Activated CD8-positive, alpha-beta memory T cell treated with anti-CD3 and anti-CD28 coated beads for 24 hours (primary cell): ENCODE measurements at regions not wholly inside any gene's neighbourhood (a gene's known extent, or its start where the extent isn't known, plus 50 kb on each side); places are given as distances from the start of the nearest gene placed in this dataset.

Experiments used
- DNase-seq: peaks from one replicate; pipeline ENCODE4 v3.0.0-alpha.2; 2020

GRCh38 chr13:73929287-73929932, 204.8 kb downstream of the KLF12 start:
- DNase-seq, result no peak

DNA sequence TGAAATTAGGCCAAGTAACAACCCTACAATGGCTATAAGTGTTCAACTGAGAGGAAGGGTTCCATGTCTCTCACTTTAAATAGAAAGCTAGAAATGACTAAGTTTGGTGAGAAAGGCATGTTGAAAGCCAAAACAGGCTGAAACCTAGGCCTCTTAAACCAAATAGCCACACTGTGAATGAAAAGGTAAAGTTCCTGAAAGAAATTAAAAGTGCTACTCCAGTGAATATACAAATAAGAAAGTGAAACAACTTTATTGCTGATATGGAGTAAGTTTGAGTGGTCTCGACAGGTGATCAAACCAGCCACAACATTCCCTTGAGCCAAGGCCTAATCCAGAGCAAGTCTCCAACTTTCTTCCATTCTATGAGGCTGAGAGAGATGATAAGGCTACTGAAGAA, 209.6 kb downstream of the KLF12 start:
- no peak for DNase-seq

DNA sequence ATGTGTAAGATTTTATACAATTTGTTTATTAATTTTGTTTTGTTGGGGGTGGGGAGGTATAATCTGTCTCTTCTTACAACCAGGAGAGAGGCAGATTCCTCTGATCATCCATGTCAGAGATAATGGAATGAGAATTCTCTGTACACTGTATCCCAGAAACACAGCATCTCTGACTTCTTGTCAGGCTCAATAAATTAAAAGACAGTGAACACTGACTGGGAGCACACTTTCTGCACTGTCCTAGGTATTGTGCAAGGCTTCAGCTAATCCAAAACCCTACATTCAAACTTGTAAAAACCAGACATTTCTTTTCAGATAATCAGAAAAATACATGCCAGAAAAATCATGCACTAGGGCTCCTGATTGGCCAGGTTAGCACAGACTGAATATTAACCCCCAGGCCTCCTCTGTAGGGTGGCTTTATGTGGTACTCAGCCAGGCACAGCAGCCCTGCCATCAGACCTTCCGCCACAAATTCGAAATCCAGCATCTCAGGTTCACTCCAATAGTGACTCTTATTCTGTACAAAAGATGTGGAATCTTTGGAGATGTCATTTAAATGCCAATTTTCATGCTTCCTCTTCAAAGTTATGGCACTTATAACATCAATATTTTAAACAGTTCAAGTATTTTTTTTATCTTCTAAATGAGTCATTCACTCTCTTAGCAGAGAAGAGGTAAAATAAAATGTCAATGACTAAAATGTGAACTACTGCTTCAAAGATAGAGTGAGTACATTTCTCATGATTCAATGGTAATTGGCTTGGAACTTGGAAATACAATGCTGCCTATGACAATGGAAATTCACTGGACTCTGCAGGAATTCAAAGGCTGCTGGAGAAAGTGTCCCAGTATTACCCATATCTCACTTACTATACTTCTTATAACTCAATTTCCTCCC, 211.5 kb downstream of the KLF12 start:
- DNase-seq, result no peak

GRCh38 chr13:73918691-73919090, 215.5 kb downstream of the KLF12 start:
- DNase-seq, result no peak

- no peak for DNase-seq
Observed at GRCh38 chr13:73913751-73914518, 220.3 kb downstream of the KLF12 start.

DNA sequence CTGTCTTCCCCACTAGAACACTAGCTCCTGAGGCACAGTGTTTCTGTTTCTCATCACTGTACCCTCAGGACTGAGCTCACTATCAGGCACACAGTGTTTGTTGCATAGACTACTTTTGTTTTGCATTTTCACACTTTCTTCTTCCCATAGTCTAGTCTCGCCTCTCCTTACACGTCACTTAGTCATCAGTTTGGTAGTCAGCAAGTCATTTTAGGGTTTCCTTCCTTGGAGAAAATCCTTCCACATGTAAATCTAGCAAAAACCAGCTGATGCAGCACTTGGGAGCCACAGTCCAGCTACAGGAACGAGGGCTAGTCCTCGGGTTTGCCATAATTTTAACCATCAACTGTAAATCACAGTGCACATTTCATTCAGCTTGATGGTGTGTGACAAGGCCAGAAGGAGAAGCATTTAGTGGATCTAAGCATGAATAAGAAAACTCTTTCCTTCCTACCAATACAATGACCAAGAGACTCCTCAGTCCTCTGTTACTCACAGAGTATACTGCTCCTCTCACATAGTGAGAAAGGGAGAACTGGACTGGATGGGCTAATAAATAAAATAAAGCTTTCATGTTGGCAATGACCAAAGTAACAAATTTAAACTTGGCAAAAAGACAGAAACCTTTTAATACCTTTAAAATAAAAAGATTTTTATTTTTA, 221.0 kb downstream of the KLF12 start:
- DNase-seq, result no peak

GRCh38 chr13:73911361-73911760, 222.8 kb downstream of the KLF12 start:
- DNase-seq, result no peak

- no peak for DNase-seq
Observed at GRCh38 chr13:73910733-73911132, 223.5 kb downstream of the KLF12 start.

GRCh38 chr13:73908809-73909208, 225.4 kb downstream of the KLF12 start:
- DNase-seq, result no peak

GRCh38 chr13:73904625-73905024, 229.6 kb downstream of the KLF12 start:
- DNase-seq, result no peak

DNA sequence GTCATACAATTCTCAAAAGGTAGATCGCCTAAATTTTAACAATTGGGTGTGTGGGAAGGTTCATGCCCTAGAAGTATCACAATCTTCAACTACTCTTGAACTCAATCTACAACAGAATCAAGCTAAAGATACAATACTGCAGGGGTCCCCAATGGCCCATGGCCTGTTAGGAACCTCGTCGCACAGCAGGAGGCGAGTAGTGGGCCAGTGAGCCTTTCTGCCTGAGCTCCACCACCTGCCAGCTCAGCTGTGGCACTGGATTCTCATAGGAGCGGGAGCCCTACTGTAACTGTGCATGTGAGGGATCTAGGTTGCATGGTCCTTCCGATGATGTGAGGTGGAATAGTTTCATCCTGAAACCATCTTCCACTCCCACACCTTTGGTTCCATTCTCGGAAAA, 230.6 kb downstream of the KLF12 start:
- DNase-seq, result no peak

- no peak for DNase-seq
Observed at GRCh38 chr13:73902847-73903246, 231.4 kb downstream of the KLF12 start.

- DNase-seq, result no peak
Observed at GRCh38 chr13:73902296-73902695, 231.9 kb downstream of the KLF12 start.

DNA sequence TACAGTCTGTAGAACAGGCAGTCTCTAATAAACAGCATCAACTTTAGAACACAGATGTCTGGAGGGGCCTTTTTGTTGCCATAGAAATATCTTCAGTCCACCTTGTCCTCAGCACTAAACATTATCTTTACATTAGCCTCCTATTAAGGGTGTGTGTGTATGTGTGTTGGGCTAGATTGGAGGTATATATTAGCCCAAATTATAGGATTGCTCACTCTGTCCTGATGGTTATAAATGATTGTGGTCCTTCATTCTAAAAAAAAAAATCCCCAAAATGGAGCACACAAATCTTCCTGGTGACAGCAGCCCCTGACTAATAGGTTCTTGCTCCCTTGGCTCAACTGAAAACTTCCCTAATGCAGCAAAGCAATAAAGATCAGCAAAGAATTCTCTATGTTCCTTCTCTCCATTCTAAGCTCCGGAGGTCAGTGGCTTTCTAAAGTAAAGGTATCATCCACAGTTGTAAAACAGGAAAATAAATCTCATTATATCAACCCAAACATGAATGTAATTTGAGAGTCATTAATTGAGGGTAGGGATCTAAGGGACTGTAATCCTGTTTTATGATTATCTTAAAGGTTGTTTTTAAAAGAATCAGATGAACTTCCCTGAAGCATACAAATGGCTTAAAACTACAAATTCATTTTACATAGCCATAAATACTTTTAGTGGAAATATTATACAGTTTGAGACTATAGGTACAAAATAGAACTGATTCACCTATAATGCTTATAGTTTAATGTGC, 232.7 kb downstream of the KLF12 start:
- DNase-seq, result no peak

DNA sequence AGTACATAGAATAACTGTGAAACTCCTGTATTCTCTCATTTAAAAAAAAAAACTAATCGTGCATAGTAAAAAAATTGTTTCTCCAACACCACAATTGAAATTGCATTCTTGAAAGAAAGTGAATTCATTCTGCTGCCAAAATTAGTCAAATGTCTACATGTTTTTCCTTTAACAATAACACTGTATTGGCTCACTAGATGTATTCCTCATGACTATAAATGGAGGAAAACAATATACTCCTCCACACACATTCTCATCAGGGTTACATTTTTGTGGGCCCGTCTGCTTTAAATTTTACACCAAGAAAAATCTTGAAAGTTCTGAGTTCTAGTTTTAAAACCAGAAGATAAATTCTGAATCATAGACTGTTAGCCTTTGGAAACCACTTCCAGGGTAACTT, 233.6 kb downstream of the KLF12 start:
- DNase-seq, result no peak

DNA sequence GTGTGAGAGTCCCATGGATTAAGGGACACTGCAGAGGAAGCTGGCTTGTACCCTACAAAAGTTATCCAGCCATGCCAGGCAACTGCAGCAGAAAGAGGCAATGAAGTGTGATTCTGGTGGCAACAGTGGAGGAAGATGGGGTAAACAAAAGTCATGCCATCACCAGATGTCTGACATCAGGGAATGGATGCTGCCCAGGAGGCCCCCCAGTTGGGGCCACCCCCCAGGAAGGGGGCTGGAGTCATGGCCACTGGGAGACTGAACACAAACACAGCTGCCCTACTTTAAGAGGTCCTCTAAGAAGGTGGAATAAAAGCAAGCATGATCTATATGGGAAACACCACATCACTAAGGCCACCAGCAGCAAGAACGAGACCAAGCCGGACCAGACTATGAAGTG, 235.3 kb downstream of the KLF12 start:
- no peak for DNase-seq

GRCh38 chr13:73898276-73898675, 235.9 kb downstream of the KLF12 start:
- DNase-seq, result no peak

- no peak for DNase-seq
Observed at GRCh38 chr13:73894995-73895571, 239.1 kb downstream of the KLF12 start.

DNA sequence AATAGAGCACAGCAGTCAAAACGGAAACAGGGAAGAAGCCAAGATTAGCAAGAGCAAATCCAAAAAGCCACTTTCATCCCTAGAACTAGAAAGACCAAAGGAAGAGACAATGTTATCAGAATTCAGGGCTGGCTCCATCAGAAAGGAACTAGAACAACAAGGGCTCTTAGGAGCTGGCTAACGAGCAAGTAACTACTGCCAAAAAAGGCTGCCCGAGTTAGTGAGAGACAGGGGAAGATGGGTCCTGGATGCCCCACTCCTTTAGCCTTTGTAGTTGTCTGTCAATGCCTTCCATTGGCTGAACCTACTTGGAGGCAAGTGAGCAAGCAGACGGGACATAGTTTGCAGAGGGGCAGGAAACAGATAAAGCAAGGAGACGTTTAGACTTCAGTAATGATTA, 240.4 kb downstream of the KLF12 start:
- no peak for DNase-seq

GRCh38 chr13:73891805-73892204, 242.4 kb downstream of the KLF12 start:
- no peak for DNase-seq

- DNase-seq, result no peak
Observed at GRCh38 chr13:73883162-73883561, 251.0 kb downstream of the KLF12 start.

- no peak for DNase-seq
Observed at GRCh38 chr13:73880365-73880764, 253.8 kb downstream of the KLF12 start.
